ENCODE measurements at regions not wholly inside any gene's neighbourhood (a gene's known extent, or its start where the extent isn't known, plus 50 kb on each side); places are given as distances from the start of the nearest gene placed in this dataset.

- no peaks in the 10 kb centered on the region for H3K9me3 ChIP-seq (ENCODE audit: low read length)
- no peak overlapping the region for H3K4me2 ChIP-seq (ENCODE audit: low read length)
- H3F3A ChIP-seq (ENCODE audit: insufficient read depth, low read length, poor library complexity, severe bottlenecking): no peaks in the 10 kb centered on the region
- H3K36me3 ChIP-seq (ENCODE audit: insufficient read depth, low read length): no peaks in the 10 kb centered on the region
- no peak for TF ChIP-seq TAF1 (IDR thresholded peaks at IDR 0.05; ENCODE audit: low read depth)
- TF ChIP-seq, protein P1, sequence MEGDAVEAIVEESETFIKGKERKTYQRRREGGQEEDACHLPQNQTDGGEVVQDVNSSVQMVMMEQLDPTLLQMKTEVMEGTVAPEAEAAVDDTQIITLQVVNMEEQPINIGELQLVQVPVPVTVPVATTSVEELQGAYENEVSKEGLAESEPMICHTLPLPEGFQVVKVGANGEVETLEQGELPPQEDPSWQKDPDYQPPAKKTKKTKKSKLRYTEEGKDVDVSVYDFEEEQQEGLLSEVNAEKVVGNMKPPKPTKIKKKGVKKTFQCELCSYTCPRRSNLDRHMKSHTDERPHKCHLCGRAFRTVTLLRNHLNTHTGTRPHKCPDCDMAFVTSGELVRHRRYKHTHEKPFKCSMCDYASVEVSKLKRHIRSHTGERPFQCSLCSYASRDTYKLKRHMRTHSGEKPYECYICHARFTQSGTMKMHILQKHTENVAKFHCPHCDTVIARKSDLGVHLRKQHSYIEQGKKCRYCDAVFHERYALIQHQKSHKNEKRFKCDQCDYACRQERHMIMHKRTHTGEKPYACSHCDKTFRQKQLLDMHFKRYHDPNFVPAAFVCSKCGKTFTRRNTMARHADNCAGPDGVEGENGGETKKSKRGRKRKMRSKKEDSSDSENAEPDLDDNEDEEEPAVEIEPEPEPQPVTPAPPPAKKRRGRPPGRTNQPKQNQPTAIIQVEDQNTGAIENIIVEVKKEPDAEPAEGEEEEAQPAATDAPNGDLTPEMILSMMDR (IDR thresholded peaks at IDR 0.05; ENCODE audit: poor library complexity, severe bottlenecking): no peak
- no peak for TF ChIP-seq REST (IDR thresholded peaks at IDR 0.05; ENCODE audit: borderline replicate concordance)
- no peak for TF ChIP-seq EP300 (conservative IDR thresholded peaks at IDR 0.05; ENCODE audit: poor library complexity, severe bottlenecking)
- TF ChIP-seq SMC3 (conservative IDR thresholded peaks at IDR 0.05; ENCODE audit: poor library complexity): no peak
- TF ChIP-seq EZH2 (IDR thresholded peaks at IDR 0.05; ENCODE audit: borderline replicate concordance, insufficient read depth, low read length, poor library complexity, severe bottlenecking): no peak
- TF ChIP-seq RAD21 (conservative IDR thresholded peaks at IDR 0.05): no peak
- no peak for TF ChIP-seq MXI1 (conservative IDR thresholded peaks at IDR 0.05; ENCODE audit: poor library complexity, severe bottlenecking)
- TF ChIP-seq POLR2AphosphoS5 (IDR thresholded peaks at IDR 0.05): no peak
- H2AFZ ChIP-seq (ENCODE audit: low read depth, low read length): no peak overlapping the region
- H3K27ac ChIP-seq (ENCODE audit: low read length): no peak overlapping the region
- no peaks in the 10 kb centered on the region for H4K20me1 ChIP-seq (ENCODE audit: insufficient read depth)
- H3K79me2 ChIP-seq (replicated peaks; ENCODE audit: insufficient read depth, low read length): no peaks in the 10 kb centered on the region
- no peak overlapping the region for H3K9ac ChIP-seq (ENCODE audit: low read length)
- H3K27me3 ChIP-seq (ENCODE audit: insufficient read depth, low read depth, low read length): no peaks in the 10 kb centered on the region
- no peak overlapping the region for H3K4me3 ChIP-seq (ENCODE audit: low read length)
- H3K9me2 ChIP-seq (ENCODE audit: insufficient read depth, low read length): no peaks in the 10 kb centered on the region
These were observed 236.0 kb upstream of the POGK start for GRCh38 chr1:166603296-166603695.

GRCh38 chr1:166605137-166605536 lies 234.1 kb upstream of the POGK start:
- no peak overlapping the region for H3K4me2 ChIP-seq (ENCODE audit: low read length)
- no peak overlapping the region for H2AFZ ChIP-seq (ENCODE audit: low read depth, low read length)
- no peaks in the 10 kb centered on the region for H3K9me2 ChIP-seq (ENCODE audit: insufficient read depth, low read length)
- no peak overlapping the region for H3K27ac ChIP-seq (ENCODE audit: low read length)
- no peaks in the 10 kb centered on the region for H3K27me3 ChIP-seq (ENCODE audit: insufficient read depth, low read depth, low read length)
- H3K4me3 ChIP-seq (ENCODE audit: low read length): no peak overlapping the region
- no peaks in the 10 kb centered on the region for H3K9me3 ChIP-seq (ENCODE audit: low read length)
- no peaks in the 10 kb centered on the region for H4K20me1 ChIP-seq (ENCODE audit: insufficient read depth)
- H3F3A ChIP-seq (ENCODE audit: insufficient read depth, low read length, poor library complexity, severe bottlenecking): no peaks in the 10 kb centered on the region
- H3K9ac ChIP-seq (ENCODE audit: low read length): no peak overlapping the region
- H3K79me2 ChIP-seq (replicated peaks; ENCODE audit: insufficient read depth, low read length): no peaks in the 10 kb centered on the region
- no peaks in the 10 kb centered on the region for H3K36me3 ChIP-seq (ENCODE audit: insufficient read depth, low read length)
- TF ChIP-seq EP300 (conservative IDR thresholded peaks at IDR 0.05; ENCODE audit: poor library complexity, severe bottlenecking): no peak
- TF ChIP-seq POLR2AphosphoS5 (IDR thresholded peaks at IDR 0.05): no peak
- no peak for TF ChIP-seq EZH2 (IDR thresholded peaks at IDR 0.05; ENCODE audit: borderline replicate concordance, insufficient read depth, low read length, poor library complexity, severe bottlenecking)
- no peak for TF ChIP-seq MXI1 (conservative IDR thresholded peaks at IDR 0.05; ENCODE audit: poor library complexity, severe bottlenecking)
- TF ChIP-seq TAF1 (IDR thresholded peaks at IDR 0.05; ENCODE audit: low read depth): no peak
- TF ChIP-seq, protein P1 (IDR thresholded peaks at IDR 0.05; ENCODE audit: poor library complexity, severe bottlenecking): no peak
- TF ChIP-seq SMC3 (conservative IDR thresholded peaks at IDR 0.05; ENCODE audit: poor library complexity): no peak
- no peak for TF ChIP-seq REST (IDR thresholded peaks at IDR 0.05; ENCODE audit: borderline replicate concordance)

Data from neural cell (in vitro differentiated cells).